HG02884 (cell line): ENCODE measurements at regions not wholly inside any gene's neighbourhood (a gene's known extent, or its start where the extent isn't known, plus 50 kb on each side); places are given as distances from the start of the nearest gene placed in this dataset.
"Not testable (repeated sequence)": the region's sequence is repeated elsewhere in the genome, so short reads cannot be mapped to it uniquely, and the experiment has no call there.

Experiments used
- ATAC-seq: cut with Tn5 transposase; IDR thresholded peaks from one replicate; pipeline ENCODE4 v1.9.1; 2021; ENCODE audit warnings: mild to moderate bottlenecking, moderate library complexity; ENCODE audit not compliant: unreplicated experiment

GRCh38 chr6:51299621-51300380, 481.1 kb downstream of the TFAP2B start:
- no peak for ATAC-seq

GRCh38 chr6:51300510-51300909, 481.8 kb downstream of the TFAP2B start:
- ATAC-seq: no peak

GRCh38 chr6:51301962-51302361, 483.3 kb downstream of the TFAP2B start:
- ATAC-seq: peak; percentile 58

- ATAC-seq: no peak
Measured at GRCh38 chr6:51302431-51302830, 483.8 kb downstream of the TFAP2B start.

- ATAC-seq: no peak
Measured at GRCh38 chr6:51303338-51303737, 484.7 kb downstream of the TFAP2B start.

- no peak for ATAC-seq
Measured at GRCh38 chr6:51314965-51315364, 496.3 kb downstream of the TFAP2B start.

- ATAC-seq: no peak
Measured at GRCh38 chr6:51318674-51319073, 500.0 kb downstream of the TFAP2B start.

GRCh38 chr6:51321477-51321876, 502.8 kb downstream of the TFAP2B start:
- not testable (repeated sequence) for ATAC-seq

- ATAC-seq: no peak
Measured at GRCh38 chr6:51322505-51322904, 503.8 kb downstream of the TFAP2B start.

- no peak for ATAC-seq
Measured at GRCh38 chr6:51323056-51323455, 504.4 kb downstream of the TFAP2B start.

GRCh38 chr6:51330971-51331370, 512.3 kb downstream of the TFAP2B start:
- ATAC-seq: no peak

GRCh38 chr6:51335543-51335942, 516.9 kb downstream of the TFAP2B start:
- ATAC-seq: no peak

GRCh38 chr6:51336185-51336584, 517.5 kb downstream of the TFAP2B start:
- no peak for ATAC-seq

- ATAC-seq: no peak
Measured at GRCh38 chr6:51337277-51337676, 518.6 kb downstream of the TFAP2B start.

GRCh38 chr6:51339108-51339507, 520.4 kb downstream of the TFAP2B start:
- ATAC-seq: no peak

GRCh38 chr6:51339728-51340127, 521.1 kb downstream of the TFAP2B start:
- no peak for ATAC-seq

GRCh38 chr6:51342393-51342792, 523.7 kb downstream of the TFAP2B start:
- ATAC-seq: no peak

GRCh38 chr6:51349857-51350256, 531.2 kb downstream of the TFAP2B start:
- no peak for ATAC-seq

- no peak for ATAC-seq
Measured at GRCh38 chr6:51350308-51350904, 531.7 kb downstream of the TFAP2B start.

GRCh38 chr6:51352506-51353029, 533.9 kb downstream of the TFAP2B start:
- no peak for ATAC-seq

- ATAC-seq: no peak
Measured at GRCh38 chr6:51360287-51360686, 541.6 kb downstream of the TFAP2B start.

- ATAC-seq: no peak
Measured at GRCh38 chr6:51365566-51365965, 546.9 kb downstream of the TFAP2B start.
